ENCODE measurements at regions not wholly inside any gene's neighbourhood (a gene's known extent, or its start where the extent isn't known, plus 50 kb on each side); places are given as distances from the start of the nearest gene placed in this dataset.

DNA sequence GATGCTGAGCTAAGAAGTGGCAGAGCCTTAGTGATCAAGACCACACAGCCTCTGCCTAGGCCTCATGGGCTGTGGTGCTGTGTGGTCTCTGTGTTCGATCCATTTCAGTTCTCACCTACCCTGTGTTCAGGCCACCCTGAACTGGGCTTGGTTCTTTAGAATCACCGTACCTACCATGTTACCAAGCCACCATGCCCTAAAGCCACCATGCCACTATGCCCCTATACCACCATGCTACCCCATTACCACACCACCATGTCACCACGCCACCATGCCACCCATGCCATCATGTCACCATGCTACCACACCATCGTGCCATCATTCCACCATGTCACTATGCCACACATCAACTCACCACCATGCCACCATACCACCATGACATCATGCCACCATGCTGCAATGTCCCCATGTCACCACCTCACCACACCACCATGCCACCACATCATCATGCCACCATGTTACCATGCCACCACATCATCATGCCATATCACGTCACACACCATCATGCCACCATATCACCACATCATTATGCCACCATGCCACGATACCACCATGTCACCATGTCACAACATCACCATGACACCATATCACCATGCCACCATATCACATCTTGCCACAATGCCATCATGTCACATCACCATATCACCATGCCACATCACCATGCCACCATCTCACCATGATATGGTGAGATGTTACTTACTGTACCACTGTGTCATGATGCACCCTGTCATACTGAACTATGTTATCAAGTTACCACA is 191.0 kb upstream of the ARL4C start:
- TF ChIP-seq, protein P1, sequence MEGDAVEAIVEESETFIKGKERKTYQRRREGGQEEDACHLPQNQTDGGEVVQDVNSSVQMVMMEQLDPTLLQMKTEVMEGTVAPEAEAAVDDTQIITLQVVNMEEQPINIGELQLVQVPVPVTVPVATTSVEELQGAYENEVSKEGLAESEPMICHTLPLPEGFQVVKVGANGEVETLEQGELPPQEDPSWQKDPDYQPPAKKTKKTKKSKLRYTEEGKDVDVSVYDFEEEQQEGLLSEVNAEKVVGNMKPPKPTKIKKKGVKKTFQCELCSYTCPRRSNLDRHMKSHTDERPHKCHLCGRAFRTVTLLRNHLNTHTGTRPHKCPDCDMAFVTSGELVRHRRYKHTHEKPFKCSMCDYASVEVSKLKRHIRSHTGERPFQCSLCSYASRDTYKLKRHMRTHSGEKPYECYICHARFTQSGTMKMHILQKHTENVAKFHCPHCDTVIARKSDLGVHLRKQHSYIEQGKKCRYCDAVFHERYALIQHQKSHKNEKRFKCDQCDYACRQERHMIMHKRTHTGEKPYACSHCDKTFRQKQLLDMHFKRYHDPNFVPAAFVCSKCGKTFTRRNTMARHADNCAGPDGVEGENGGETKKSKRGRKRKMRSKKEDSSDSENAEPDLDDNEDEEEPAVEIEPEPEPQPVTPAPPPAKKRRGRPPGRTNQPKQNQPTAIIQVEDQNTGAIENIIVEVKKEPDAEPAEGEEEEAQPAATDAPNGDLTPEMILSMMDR (conservative IDR thresholded peaks at IDR 0.05; ENCODE audit: low read depth, low read length) = no peak
- no peak for TF ChIP-seq EZH2 (IDR thresholded peaks at IDR 0.05; ENCODE audit: low read length, unreplicated experiment)
- no peak for TF ChIP-seq EZH2phosphoT487 (IDR thresholded peaks at IDR 0.05; ENCODE audit: borderline replicate concordance, low read length)
